ENCODE measurements at regions not wholly inside any gene's neighbourhood (a gene's known extent, or its start where the extent isn't known, plus 50 kb on each side); places are given as distances from the start of the nearest gene placed in this dataset.

GRCh38 chr3:104286645-104287044 is 1080.1 kb upstream of the ALCAM start:
- no peak overlapping the region for H3K4me3 ChIP-seq (ENCODE audit: extremely low read depth in 1 of 4, insufficient read depth in 2 of 4, low read depth in 3 of 4, low read length in 4 of 4)
- H3K14ac ChIP-seq (ENCODE audit: insufficient read length): no peak overlapping the region
- H2AK5ac ChIP-seq (ENCODE audit: low read depth, low read length): no peak overlapping the region
- H4K8ac ChIP-seq (ENCODE audit: extremely low read depth, insufficient read depth, low read length): no peak overlapping the region
- no peak overlapping the region for H3K56ac ChIP-seq (replicated peaks; ENCODE audit: insufficient read length, low read depth, low read length)
- H3K23me2 ChIP-seq (ENCODE audit: low read depth, low read length): no peaks in the 10 kb centered on the region
- ChIA-PET POLR2A (ENCODE audit: partially characterized antibody) (no interaction called here), CTCF (ENCODE audit: partially characterized antibody) (interaction anchor here (0.8 to 7.0 kb wide), 2 partner anchors 13 to 731 kb away, joined by 3 to 34 read pairs; no protein-coding TSS in a partner anchor)
- no peak overlapping the region for H4K91ac ChIP-seq (replicated peaks; ENCODE audit: insufficient read length, low read length)
- no peak overlapping the region for H2AFZ ChIP-seq (ENCODE audit: low read length)
- no peak overlapping the region for H2BK12ac ChIP-seq (ENCODE audit: low read depth, low read length)
- H3K79me2 ChIP-seq (ENCODE audit: control insufficient read depth in 1 of 2, insufficient read depth in 2 of 2, low read length in 2 of 2): no peaks in the 10 kb centered on the region
- no peak overlapping the region for H4K5ac ChIP-seq (ENCODE audit: insufficient read length, low read depth, low read length)
- H3K4me1 ChIP-seq (replicated peaks in 1 of 4; ENCODE audit: control insufficient read depth in 3 of 4, insufficient read depth in 4 of 4, low read length in 3 of 4): no peaks in the 10 kb centered on the region
- H2BK120ac ChIP-seq (replicated peaks; ENCODE audit: low read depth, low read length): no peak overlapping the region
- no peaks in the 10 kb centered on the region for H4K20me1 ChIP-seq (replicated peaks in 1 of 2; ENCODE audit: control insufficient read depth in 1 of 2, insufficient read depth in 2 of 2, low read length in 2 of 2)
- no peak for TF ChIP-seq CHD2 (IDR thresholded peaks at IDR 0.05; ENCODE audit: low read length)
- no peak for TF ChIP-seq POU5F1 (IDR thresholded peaks at IDR 0.05; ENCODE audit: low read depth, low read length)
- TF ChIP-seq POLR2A (IDR thresholded peaks at IDR 0.05; ENCODE audit: control extremely low read depth in 1 of 2, low read depth in 2 of 2, low read length in 2 of 2): no peak
- TF ChIP-seq ASH2L (IDR thresholded peaks at IDR 0.05; ENCODE audit: low read length): no peak
- no peak for TF ChIP-seq TBP (IDR thresholded peaks at IDR 0.05; ENCODE audit: low read depth, low read length)
- no peak for TF ChIP-seq SIN3A (conservative IDR thresholded peaks at IDR 0.05 in 1 of 2, IDR thresholded peaks at IDR 0.05 in 1 of 2; ENCODE audit: low read depth in 1 of 2, low read length in 2 of 2)
- no peak for TF ChIP-seq JUN (IDR thresholded peaks at IDR 0.05; ENCODE audit: low read depth, low read length)
- TF ChIP-seq RFX5 (IDR thresholded peaks at IDR 0.05; ENCODE audit: borderline replicate concordance, low read depth, low read length): no peak
- H3K4me2 ChIP-seq (ENCODE audit: insufficient read depth in 1 of 2, low read depth in 2 of 2, low read length in 2 of 2): no peak overlapping the region
- H2BK5ac ChIP-seq (ENCODE audit: low read depth, low read length): no peak overlapping the region
- no peak overlapping the region for H3K9ac ChIP-seq (replicated peaks in 1 of 4; ENCODE audit: extremely low read depth in 1 of 4, low read depth in 3 of 4, low read length in 3 of 4)
- DNase-seq (ENCODE audit: low read depth in 1 of 2, low spot score in 2 of 2) (no peak), FAIRE-seq (no peak)
- H2BK20ac ChIP-seq (ENCODE audit: low read length): no peak overlapping the region
- 95% methylated on average over 5 of the region's 5 CpGs; no CpG with 5 or more reads in 1 of the 2 experiments for WGBS, 2 experiments (ENCODE audit: extremely low coverage in 1 of 2, insufficient coverage in 1 of 2, insufficient read length in 1 of 2, insufficient replicate concordance in 2 of 2, low coverage in 1 of 2, low lambda C conversion rate in 2 of 2, missing lambda C conversion rate in 1 of 2)
- H3K36me3 ChIP-seq (ENCODE audit: control insufficient read depth in 2 of 4, insufficient read depth in 4 of 4, low read length in 3 of 4): peaks cover 0 to 5% (median 0%) of the 10 kb centered on the region in 4 experiments; a peak in 1 of 8 replicates
- H3K18ac ChIP-seq (ENCODE audit: extremely low read depth, low read length): no peak overlapping the region
- H2BK15ac ChIP-seq (ENCODE audit: low read length): no peak overlapping the region
- no peak overlapping the region for H3K4ac ChIP-seq (replicated peaks; ENCODE audit: insufficient read length, low read depth, low read length)
- no peaks in the 10 kb centered on the region for H3K79me1 ChIP-seq (ENCODE audit: low read depth, low read length)
- no peak overlapping the region for H3K27ac ChIP-seq (ENCODE audit: low read depth, low read length)
- no peak overlapping the region for H3K23ac ChIP-seq (ENCODE audit: insufficient read length)
- H3K9me3 ChIP-seq (ENCODE audit: insufficient read depth in 2 of 2, low read depth in 1 of 2, low read length in 1 of 2): peaks cover 18 to 21% of the 10 kb centered on the region in 2 experiments
- no peaks in the 10 kb centered on the region for H3K27me3 ChIP-seq (replicated peaks in 1 of 4; ENCODE audit: control insufficient read depth in 3 of 4, extremely low read depth in 1 of 4, insufficient read depth in 3 of 4, low read length in 3 of 4)
